Parathyroid adenoma (tissue), 2 donors: ENCODE measurements at regions not wholly inside any gene's neighbourhood (a gene's known extent, or its start where the extent isn't known, plus 50 kb on each side); places are given as distances from the start of the nearest gene placed in this dataset.

Experiments used
- H2AFZ ChIP-seq: fragments of 300-600 bp; sonication (generic); one replicate; pipeline ENCODE4 v1.7.0; 2017; ENCODE audit warnings: antibody characterized with exemption, mild to moderate bottlenecking
- H3K27ac ChIP-seq: fragments of 300-600 bp; sonication (generic); one replicate; pipeline ENCODE4 v1.7.0; 2017
- H3K27me3 ChIP-seq: fragments of 300-600 bp; sonication (generic); one replicate; pipeline ENCODE4 v1.7.0; 2017; ENCODE audit warnings: low read length; ENCODE audit not compliant: control insufficient read depth, insufficient read depth
- H3K36me3 ChIP-seq: fragments of 300-600 bp; sonication (generic); one replicate; pipeline ENCODE4 v1.7.0; 2017; ENCODE audit warnings: low read length; ENCODE audit not compliant: control insufficient read depth, insufficient read depth
- H3K4me1 ChIP-seq: fragments of 300-600 bp; sonication (generic); one replicate; pipeline ENCODE4 v1.7.0; 2017; ENCODE audit warnings: control low read depth
- H3K4me2 ChIP-seq: fragments of 300-600 bp; sonication (generic); one replicate; pipeline ENCODE4 v1.7.0; 2017; ENCODE audit warnings: low read length
- H3K4me3 ChIP-seq: fragments of 300-600 bp; sonication (generic); one replicate; pipeline ENCODE4 v1.7.0; 2017; ENCODE audit warnings: low read depth, low read length
- H3K79me2 ChIP-seq: fragments of 300-600 bp; sonication (generic); one replicate; pipeline ENCODE4 v1.7.0; 2017; ENCODE audit warnings: control low read depth
- H3K9ac ChIP-seq: fragments of 300-600 bp; sonication (generic); one replicate; pipeline ENCODE4 v1.7.0; 2017; ENCODE audit warnings: mild to moderate bottlenecking
- H3K9me3 ChIP-seq: fragments of 300-600 bp; sonication (generic); one replicate; pipeline ENCODE4 v1.7.0; 2017; ENCODE audit warnings: low read length; ENCODE audit not compliant: control insufficient read depth
- TF ChIP-seq, protein P1 (sequence below): fragments of 300-600 bp; sonication (generic); IDR thresholded peaks from one replicate; pipeline ENCODE4 v1.7.0; 2017; ENCODE audit warnings: antibody characterized with exemption, mild to moderate bottlenecking
- donor health status: primary hyperparathyroidism.

DNA sequence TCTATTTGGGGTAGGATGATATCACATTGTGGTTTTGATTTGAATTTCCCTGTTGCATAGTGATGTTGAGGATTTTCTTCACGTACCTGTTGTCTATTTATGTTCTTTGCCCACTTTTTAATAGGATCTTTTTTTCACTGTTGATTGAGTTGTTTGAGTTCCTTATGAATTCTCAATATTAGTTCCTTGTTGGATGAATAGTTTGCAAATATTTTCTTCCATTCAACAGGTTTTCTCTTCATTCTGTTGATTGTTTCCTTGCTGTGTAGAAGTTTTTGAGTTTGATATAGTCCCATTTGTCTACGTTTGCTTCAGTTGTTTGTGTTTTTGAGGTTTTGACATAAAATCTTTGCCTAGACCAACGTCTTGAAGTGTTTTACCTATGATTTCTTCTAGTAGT is 369.5 kb upstream of the CAMK1G start:
- no peaks in the 10 kb centered on the region for H3K4me1 ChIP-seq
- H3K4me3 ChIP-seq: no peak overlapping the region
- H3K27ac ChIP-seq: no peak overlapping the region
- no peaks in the 10 kb centered on the region for H3K36me3 ChIP-seq
- no peak overlapping the region for H2AFZ ChIP-seq
- H3K79me2 ChIP-seq: no peaks in the 10 kb centered on the region
- TF ChIP-seq, protein P1, sequence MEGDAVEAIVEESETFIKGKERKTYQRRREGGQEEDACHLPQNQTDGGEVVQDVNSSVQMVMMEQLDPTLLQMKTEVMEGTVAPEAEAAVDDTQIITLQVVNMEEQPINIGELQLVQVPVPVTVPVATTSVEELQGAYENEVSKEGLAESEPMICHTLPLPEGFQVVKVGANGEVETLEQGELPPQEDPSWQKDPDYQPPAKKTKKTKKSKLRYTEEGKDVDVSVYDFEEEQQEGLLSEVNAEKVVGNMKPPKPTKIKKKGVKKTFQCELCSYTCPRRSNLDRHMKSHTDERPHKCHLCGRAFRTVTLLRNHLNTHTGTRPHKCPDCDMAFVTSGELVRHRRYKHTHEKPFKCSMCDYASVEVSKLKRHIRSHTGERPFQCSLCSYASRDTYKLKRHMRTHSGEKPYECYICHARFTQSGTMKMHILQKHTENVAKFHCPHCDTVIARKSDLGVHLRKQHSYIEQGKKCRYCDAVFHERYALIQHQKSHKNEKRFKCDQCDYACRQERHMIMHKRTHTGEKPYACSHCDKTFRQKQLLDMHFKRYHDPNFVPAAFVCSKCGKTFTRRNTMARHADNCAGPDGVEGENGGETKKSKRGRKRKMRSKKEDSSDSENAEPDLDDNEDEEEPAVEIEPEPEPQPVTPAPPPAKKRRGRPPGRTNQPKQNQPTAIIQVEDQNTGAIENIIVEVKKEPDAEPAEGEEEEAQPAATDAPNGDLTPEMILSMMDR: no peak
- H3K27me3 ChIP-seq: no peaks in the 10 kb centered on the region
- no peak overlapping the region for H3K9ac ChIP-seq
- H3K4me2 ChIP-seq: no peak overlapping the region
- no peaks in the 10 kb centered on the region for H3K9me3 ChIP-seq

DNA sequence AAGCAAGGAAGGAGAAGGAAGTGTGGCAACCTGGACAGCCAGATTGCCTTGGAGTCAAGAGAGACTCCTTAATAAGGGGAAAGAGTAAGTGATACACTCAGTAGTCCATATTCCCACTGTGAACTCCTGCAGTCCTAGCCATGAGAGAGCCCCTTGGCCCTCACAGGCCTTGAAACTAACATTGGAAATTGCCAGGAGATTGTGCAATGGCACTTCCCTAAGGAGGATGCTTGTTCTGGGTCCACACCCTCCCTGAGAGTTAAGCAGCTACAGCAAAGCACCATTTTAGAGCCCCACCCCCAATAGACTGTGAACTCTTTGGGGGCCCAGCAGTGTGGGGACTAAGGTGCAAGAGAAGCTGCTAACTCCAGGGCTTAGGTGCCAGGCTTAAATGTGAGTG is 367.7 kb upstream of the CAMK1G start:
- Histone ChIP-seq H3K36me3 (no peaks in the 10 kb centered on the region), H3K4me1 (no peaks in the 10 kb centered on the region), H3K9me3 (no peaks in the 10 kb centered on the region), H3K27ac (no peak overlapping the region), H3K4me3 (no peak overlapping the region), H2AFZ (no peak overlapping the region), H3K4me2 (no peak overlapping the region), H3K27me3 (no peaks in the 10 kb centered on the region), H3K9ac (no peak overlapping the region), H3K79me2 (no peaks in the 10 kb centered on the region)
- TF ChIP-seq, protein P1: no peak

GRCh38 chr1:209218113-209218512 is 365.4 kb upstream of the CAMK1G start:
- Histone ChIP-seq H2AFZ (no peak overlapping the region), H3K4me3 (no peak overlapping the region), H3K27ac (no peak overlapping the region), H3K4me1 (no peaks in the 10 kb centered on the region), H3K4me2 (no peak overlapping the region), H3K27me3 (no peaks in the 10 kb centered on the region), H3K9me3 (no peaks in the 10 kb centered on the region), H3K36me3 (no peaks in the 10 kb centered on the region), H3K79me2 (no peaks in the 10 kb centered on the region), H3K9ac (no peak overlapping the region)
- TF ChIP-seq, protein P1: no peak

GRCh38 chr1:209218981-209219380 is 364.5 kb upstream of the CAMK1G start:
- H3K4me3 ChIP-seq: no peak overlapping the region
- TF ChIP-seq, protein P1: no peak

DNA sequence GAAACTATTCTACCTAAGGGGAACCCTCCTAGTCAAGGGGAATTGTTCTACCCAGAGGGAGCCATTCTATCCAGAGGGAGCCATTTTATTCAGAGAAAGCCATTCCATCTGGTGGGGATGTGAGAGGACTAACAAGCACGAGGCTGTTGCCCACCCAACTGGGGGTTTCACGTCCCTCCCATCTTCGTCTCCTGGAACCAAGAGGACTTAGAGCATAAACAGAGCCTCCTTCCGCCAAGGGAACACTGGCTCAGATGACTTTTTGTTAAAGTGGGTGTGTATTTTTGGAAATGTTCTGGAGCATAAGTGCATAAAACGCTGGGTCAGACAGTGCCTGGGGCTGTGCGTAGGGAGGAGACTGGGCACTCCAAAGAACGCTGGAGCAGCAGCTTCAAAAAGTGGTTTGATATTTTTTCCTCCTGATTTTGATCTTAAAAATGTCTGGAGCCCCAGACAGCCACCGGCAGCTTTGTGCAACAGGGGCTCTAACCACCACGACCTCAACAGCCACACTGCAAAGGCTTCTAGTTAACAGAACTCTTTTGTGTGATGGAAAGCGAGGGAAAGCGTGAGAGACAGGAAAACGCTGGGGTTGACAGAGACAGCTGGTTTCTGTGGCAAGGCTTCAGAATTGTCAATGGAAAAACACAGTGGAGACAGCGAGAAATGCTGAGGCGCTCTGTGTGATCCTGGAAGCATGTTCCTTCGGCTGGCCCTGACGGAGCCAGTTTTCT is 363.6 kb upstream of the CAMK1G start:
- Histone ChIP-seq H3K79me2 (no peaks in the 10 kb centered on the region), H3K4me3 (no peak overlapping the region), H3K9me3 (no peaks in the 10 kb centered on the region), H3K27ac (no peak overlapping the region), H3K27me3 (no peaks in the 10 kb centered on the region), H3K4me2 (no peak overlapping the region), H2AFZ (no peak overlapping the region), H3K36me3 (no peaks in the 10 kb centered on the region), H3K9ac (no peak overlapping the region), H3K4me1 (no peaks in the 10 kb centered on the region)
- TF ChIP-seq, protein P1: no peak

More at GRCh38 chr1:209218981-209219380, 364.5 kb upstream of the CAMK1G start:
- Histone ChIP-seq H3K27ac (no peak overlapping the region), H2AFZ (no peak overlapping the region), H3K79me2 (no peaks in the 10 kb centered on the region), H3K27me3 (no peaks in the 10 kb centered on the region), H3K9ac (no peak overlapping the region), H3K4me1 (no peaks in the 10 kb centered on the region), H3K4me2 (no peak overlapping the region), H3K9me3 (no peaks in the 10 kb centered on the region), H3K36me3 (no peaks in the 10 kb centered on the region)
